ENCODE measurements at regions not wholly inside any gene's neighbourhood (a gene's known extent, or its start where the extent isn't known, plus 50 kb on each side); places are given as distances from the start of the nearest gene placed in this dataset.

DNA sequence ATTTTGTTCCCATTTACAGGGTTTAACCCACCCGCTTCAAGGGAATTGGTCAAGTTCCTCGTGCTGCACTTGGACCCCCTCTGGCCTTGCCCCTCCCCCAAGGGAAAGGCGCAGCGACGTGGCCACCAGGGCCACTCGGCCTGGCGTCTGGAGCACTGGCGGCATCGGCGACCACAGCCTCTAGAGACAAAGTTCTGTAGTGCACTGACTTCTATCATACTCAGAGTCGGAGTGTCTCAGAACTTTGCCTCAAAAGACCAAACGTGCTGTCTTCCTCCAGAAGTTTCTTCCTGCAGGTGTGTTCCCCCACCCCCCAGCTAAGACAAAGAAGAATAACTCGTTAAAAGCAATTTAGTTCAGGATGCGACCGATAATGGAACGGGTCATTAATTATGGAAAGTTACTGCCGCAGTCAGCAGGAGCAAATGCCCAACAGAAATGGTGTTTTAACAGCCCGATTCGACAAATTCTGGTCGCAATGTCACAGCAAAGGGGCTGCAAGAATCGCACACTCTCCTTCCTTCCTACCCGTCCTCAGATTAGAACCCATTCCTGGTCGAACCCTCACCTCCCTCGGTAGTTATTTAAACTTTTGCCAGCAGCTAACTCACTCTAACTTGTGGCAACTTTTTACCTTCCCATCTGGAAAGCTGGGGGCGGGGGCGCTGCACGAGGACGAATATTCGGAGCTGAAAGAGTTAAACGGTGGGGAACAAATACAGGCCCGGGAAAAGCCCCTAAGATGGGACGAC, 202.1 kb upstream of the NFE2L3 start:
- peak; percentile 17 for DNase-seq (ENCODE audit: low spot score)

DNA sequence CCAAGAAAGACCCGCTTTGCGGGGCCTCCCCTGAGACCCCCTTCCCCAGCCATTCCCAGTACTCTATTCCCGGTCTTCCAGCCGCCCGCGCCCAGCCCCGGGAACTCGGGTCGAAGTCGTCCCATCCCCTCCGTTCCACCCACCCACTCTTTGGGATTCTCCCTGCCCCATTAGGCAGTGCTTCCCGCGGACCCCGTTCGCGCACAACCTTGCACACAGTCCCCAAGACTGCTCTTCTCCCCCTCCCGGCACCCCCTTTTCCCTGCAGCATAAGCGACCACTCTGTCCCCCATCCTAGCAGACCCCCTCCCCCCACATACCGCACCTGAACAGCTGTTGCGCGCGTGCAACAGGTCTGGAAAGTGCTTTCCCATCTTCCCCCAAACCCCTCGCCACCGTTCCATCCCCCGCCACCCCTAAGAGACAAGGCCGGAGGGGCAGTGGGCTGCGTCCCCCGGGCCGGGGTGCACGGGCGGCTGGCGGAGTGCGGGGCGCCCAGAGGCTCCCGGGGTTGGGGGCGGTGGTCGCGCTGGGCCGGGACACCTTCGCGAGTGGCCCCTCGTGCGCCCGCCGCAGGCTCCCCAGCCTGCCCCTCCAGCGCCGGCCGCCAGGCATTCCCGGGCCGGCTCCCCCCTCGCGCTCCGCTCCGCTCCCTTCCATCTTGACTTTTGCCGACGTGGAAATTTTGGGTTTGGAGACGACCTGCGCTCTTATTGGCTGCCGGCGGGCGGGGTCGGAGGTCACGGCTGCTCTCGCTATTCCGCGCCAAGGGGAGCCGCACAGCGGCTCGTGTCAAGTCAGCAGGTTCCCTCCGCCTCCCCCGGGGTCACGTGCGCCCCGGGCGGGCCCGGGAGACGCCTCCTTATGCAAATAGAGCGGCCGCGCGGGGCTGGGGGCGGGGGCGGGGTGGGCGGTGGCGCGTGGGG, 201.2 kb upstream of the NFE2L3 start:
- peak; percentile 93 for DNase-seq (ENCODE audit: low spot score)

DNA sequence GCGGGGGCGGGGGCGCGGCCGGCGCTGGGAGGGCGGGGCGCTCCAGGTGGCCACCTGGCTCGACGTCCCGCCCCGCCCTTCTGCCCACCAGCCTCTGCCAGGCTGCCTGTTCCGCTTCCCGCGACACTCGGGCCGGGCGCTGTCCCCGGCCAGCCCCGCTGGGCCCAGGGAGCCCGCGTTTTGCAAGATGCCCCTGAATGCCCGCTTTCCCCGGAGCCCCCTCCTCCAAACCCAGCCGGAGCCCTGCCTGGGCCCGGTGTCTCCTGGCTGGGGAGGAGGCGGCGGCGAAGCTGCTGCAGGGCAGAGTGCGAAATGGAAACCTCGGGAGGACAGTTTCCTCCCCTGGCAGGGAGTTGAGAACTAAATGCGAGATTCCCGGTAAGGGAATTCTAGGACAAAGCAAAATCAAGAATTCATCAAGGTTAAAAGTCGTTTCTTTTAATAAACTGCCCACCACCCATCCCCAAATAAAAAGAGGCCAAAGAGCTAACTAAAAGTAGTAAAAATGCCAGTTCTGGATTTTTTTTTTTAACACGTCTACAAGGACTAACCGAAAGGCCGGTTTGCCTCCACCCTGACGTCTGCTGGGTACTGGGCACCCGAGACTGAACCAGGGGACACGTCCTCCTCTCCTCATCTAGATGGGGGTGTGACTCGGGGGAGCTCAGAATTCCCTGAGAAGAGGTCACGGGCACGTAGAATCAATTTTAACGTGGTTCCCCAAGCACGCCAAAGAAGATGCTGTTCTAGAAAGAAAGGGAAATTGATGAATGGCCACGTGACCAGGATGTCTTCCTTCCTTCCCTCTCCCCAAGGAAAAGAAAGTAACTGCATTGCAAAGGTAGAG, 200.4 kb upstream of the NFE2L3 start:
- peak; percentile 26 for DNase-seq (ENCODE audit: low spot score)

DNA sequence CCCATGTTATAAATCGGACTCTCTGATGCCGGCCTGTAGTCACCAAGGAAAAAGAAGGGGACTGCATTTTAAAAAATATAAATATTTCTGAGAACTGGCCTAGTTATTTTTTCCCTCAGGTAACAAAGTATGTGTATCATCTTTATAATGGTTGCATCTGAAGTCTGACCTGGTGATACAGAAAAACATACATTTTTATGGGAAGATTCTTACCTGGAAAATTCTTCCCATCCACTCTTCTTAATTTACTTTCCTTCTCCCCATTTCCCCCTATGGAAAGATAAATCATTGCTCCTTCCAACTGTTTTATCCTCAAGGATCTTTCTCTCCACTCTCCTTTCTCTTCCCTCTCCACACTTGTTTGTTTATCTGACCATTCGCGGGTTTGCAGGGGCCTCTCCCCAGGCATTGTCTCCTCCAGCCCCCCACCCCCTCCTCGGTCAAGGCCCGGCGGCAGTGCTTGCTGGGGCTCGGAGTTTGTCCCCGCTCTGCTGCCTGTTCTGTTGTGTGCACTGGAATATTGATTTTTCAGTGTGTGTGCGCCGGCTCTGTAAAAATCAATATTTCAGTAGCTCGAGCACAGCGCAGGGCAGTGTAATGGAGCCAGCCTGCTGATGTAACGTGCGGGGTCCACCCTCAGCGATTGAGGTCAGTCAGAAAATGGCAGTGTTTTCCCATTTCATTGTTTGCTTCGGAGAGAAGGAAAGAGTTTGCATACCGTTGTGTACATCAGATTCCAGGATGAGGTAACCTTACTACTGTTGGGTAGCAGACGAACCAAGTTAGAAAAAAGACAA, 199.5 kb upstream of the NFE2L3 start:
- no peak for DNase-seq (ENCODE audit: low spot score)

DNA sequence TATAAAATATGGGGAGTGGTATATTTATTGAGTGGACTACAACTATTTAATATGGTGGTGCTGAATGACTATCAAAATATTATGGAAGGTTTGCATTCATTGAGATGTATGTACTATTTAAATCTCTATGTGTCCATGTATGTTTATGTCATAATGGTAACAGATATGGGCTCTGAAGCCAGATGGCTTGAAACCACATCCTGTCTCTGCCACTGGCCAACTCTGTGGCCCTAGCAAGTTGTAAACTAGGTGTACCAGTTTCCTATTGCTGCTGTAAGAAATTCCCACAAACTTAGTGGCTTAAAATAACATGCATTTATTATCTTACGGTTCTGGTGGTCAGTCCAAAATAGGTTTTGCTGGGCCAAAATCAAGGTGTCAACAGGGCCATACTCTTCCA, 198.1 kb upstream of the NFE2L3 start:
- DNase-seq (ENCODE audit: low spot score) = no peak

DNA sequence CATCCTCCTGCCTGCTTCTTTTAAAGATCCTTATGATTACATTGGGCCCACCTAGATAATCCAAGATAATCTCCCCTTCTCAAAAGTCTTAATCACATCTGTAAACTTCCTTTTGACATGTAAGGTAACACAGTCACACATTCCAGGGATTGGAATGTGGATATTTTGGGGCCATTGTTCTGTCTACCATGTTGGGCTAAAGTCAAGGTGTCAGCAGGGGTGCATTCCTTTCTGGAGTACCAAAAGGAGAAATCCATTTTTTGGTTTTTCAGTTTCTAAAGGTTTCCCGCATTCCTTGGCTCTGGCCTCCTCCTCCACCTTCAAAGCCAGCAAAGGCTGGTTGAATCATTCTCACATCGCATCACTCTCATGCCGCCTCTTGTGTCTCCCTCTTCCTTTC, 197.6 kb upstream of the NFE2L3 start:
- no peak for DNase-seq (ENCODE audit: low spot score)

DNA sequence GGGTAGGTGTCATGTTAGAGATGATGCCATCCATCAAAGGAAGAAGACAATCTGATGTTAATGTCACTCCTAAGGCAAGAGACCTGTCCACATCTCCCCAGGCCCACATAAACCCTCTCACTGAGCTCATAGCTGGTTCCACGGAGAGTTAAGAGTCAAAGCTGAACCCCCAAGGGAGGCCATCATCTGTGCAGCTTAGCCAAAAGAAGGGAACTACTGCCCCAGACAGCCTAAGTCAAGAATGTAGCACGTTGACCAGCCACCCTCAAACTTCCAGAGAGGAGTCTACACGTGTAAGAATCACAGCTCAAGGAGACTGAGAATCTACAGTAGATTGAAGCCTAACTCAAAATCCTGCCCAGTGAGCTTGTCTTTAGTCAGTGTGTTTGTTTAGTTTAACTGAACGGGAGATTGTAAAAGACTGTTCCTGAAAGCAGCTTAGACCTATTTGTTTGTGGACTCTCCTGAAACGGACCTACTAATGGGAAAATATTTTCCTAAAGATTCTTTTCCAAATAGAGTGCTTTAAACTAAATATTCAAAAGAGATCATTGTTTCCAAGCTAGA, 192.7 kb upstream of the NFE2L3 start:
- no peak for DNase-seq (ENCODE audit: low spot score)

DNA sequence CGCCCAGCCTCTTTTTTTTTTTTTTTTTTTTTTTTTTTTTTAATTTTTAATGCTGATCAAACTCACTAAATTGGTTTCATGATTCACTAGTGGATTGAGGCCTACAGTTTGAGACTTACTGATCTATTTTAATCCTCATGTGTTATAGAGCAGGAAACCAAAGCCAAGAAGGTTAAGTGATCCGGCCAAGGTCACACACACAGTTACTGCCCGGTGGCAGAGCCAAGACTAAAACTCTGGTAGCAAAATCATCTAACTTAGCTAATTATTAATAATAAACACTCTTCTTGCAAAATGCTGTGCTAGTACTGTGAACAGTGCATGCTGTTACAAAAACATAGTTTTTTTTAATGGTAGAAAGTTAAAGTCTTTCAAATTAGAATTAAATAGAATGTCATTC, 188.3 kb upstream of the NFE2L3 start:
- no peak for DNase-seq (ENCODE audit: low spot score)

DNA sequence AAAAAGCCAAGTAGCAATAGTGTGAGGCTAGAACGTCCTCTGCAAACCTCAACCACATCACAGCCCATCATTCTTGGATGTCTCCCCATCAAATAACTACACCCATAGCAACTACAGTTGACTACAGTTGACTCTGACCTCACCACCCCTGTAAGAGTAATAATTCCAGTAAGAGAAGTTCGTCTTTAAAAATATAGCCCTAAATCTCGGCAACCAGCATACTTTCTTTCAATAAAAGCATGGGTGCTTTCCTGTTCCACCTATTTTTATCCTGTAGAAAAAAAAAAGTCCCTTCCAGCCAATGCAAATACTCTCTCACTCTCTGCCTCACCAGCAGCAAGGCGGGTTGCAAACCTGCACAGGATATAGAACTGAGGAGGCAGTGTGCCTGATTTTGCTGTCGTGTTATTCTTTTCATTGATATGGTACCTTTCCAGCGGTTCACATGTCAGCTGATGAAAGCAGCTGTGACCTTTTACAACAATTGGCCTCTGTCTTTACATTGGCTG, 187.5 kb upstream of the NFE2L3 start:
- no peak for DNase-seq (ENCODE audit: low spot score)

DNA sequence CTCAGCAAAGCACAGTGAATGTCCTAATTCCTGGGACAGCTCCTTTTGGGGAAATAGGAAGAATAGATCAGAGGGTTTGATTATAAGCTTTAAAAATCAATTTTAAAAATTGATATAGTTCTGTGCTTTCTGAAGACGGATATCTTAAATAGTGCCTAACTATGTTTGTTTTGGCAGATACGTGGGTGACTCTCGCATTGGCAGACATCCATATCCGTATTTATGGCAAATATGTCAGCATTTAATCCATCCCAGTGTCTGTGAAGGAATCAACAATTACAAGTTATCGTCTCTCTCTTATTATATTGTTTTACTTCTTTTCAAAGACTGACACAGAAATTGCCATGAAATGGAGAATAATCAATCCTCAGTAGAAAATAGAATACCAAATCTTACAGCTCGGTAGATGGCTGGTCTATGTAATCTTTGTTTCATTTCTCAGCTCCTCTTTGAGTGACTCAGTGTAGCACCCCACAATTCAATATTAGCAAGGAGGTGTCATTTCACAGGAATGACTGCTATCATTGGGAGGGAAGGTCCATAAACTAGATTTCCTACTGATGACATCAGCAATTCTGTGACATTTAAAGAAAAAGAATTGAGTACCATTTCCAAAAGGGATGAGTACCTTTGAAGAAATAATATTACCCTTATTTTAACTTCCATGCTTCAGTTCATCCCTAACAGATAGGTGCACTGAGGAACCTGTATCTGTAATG, 186.4 kb upstream of the NFE2L3 start:
- DNase-seq (ENCODE audit: low spot score) = no peak

DNA sequence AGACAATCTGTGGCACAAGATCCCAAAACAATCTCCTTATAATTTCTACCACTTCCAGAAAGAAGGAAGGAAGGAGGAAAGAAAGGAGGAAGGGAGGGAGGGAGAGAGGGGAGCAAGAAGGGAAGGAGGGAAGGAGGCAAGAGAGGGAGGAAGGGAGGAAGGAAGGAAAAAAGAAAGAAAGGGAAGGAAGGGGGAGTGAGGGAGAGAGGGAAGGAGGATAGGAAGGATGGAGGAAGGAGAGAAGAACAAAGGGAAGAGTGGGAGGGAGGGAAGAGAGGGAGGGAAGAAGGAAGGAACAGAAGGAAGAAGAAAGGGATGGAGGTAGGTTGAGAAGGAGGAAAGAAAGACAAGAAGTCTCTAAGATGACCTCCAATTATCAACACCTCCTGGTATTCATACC, 185.5 kb upstream of the NFE2L3 start:
- no peak for DNase-seq (ENCODE audit: low spot score)

DNA sequence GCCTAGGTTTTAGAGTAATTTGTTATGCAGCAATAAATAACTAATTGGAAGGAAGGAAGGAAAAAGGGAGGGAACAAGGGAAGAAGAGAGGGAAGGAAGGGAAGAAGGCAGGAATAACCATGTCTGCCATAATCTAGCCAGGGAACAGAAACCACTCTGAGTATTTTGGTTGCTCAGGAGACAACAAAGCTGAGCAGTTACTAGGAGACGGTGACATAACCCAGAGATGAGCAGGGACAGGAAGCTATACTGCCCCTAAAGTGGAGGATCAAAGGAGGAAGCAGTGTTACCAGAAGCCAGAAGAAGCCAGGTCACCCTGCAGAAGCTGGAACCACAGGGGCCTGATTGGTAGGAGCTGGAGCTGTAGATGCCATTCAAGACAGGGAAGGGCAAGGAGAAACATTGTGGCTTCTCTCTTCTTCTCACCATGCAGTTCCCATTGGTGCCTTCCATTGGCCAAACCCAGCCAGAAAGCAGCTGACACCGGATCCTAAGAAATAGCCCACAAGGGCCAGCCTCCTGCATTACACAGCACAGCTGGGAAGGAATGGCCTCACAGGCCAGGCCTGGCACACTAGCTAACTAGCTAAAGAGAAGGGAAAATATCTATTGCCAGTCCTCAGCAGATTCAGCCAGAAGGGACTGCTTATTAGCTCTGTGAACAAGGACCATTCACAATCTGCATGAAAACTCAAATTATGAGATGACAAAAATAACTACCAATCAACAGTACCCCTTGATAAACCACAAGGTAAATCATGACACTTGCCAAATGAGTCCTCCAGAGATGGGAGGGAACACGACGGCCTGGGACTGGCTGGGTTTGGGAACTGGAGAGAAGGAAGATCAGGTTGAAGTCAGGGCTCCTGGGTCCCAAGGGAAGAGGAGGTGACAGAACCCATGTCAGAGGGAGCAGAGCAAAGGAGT, 184.5 kb upstream of the NFE2L3 start:
- DNase-seq (ENCODE audit: low spot score) = no peak

DNA sequence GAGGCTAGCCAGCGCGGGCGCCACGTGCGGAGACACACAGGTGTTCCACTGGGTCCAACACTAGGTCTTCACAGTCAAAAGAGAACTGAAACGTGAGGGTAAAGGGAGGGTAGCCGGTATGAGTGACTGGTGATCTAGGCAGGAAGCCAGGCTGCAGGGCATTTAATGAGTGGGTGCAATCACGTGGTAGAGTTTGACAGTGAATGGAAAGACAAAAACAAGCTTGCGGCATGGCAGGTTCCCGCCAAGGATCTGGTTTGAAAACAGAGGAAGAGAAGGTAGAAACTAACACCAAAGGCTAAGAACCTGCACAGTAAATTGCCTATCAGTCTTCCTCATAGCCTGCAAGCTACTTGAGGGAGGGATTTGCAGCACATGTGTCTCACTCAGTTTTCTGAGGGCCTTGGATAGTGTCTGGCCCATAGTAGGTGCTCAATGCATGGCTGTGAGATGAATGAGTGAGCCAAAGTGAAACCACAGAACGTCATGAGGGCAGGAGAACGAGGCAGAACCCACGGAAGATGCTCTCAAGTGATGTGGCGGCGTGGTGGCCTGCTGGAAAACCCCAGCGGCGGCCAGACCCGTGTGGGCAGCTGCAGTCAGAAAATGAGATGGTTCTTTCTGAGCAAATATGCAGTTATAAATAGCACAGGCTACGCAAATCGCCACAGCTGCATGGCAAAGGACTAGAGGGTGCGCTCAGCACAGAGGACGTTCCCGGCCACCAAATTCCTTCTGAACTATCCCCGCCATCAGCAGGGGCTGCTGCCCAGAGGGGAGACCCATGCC, 183.6 kb upstream of the NFE2L3 start:
- DNase-seq (ENCODE audit: low spot score) = no peak

DNA sequence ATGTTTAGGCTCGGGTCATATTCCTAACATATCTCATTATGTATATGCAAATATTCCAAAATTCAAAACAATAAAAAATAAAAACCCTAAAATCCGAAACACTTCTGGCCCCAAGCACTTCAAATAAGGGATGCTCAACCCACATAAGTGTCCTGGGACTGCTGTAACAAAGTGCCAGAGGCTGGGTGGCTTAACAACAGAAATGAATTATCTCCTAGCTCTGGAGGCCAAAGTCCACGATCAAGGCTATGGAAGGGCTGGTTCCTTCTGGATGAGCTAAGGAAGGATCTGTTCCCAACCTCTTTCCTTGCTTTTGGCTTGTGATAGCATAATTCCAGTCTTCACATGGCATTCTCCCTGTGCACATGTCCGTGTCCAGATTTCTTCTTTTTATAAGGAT, 181.6 kb upstream of the NFE2L3 start:
- DNase-seq (ENCODE audit: low spot score) = no peak

DNA sequence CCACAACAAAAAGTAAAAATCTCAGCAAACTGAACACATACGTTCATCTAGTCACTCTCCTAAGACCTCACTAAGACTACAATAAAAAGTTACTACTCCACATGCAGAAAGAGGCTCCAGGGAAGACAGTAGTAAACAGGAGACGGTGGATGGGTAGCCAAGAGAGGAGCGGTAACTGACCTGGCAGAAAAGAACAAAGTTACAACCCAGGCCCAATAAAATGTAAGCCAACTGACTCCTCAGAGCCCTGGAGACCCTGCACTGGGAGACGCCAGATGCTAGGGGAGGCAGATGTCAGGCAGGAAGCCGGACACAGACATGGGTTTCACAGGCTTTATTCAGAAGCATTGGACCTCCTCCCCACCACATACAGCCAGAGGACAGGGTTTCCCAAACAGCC, 181.1 kb upstream of the NFE2L3 start:
- DNase-seq (ENCODE audit: low spot score) = no peak

DNA sequence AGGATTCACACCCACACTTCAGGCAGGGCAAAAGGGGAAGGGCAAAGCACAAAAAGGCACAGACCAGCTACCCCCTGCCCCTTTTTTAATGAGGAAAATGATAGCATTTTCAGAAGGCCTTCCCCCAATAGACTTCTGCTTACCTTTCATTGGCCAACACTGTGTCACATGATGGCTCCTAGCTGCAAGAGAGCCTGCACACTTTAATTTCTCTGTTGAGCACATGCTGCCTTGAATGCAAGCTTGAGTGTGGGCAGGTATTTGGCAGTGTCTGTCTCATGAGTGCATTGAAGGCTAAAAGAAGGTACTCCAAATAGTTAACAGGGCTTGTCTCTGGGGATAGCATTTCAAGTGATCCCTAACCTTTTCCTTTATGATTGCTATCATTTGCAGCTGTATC, 175.4 kb upstream of the NFE2L3 start:
- no peak for DNase-seq (ENCODE audit: low spot score)

DNA sequence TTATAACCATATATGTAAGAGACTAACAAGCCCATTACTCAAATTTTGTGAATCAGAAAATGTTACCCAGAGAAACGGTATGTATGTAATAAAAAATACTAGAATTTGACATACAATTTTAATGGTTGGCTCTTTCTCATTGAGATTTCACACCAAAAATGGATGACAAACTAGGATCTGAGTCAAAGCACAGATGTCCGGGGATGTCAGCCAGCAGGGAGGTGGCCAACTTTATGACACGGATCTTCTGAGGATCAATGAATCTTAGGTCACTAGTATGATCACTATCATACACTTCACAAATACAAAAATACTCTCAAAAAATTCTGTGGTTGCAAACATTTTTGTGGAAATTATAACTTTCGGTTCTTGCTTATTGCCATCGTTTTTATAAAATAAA, 173.5 kb upstream of the NFE2L3 start:
- DNase-seq (ENCODE audit: low spot score) = no peak

DNA sequence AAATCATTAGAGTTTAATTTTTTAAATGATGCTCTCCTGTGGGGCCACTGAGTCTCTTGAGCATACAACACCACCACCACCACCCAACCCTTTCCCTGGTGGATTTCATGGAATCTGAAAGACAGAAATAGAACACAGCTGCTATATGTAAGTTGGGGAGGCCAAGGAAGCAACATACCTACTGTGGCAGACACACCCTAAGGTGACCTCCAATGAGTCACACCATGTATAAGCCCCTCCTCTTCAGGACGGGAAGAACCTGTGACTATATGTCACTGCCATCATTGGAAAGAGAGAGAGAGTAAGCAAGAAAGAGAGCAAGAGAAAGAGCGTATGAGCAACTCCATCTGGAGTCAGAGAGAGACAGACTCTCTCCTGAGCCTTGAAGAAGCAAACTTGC, 172.4 kb upstream of the NFE2L3 start:
- no peak for DNase-seq (ENCODE audit: low spot score)

DNA sequence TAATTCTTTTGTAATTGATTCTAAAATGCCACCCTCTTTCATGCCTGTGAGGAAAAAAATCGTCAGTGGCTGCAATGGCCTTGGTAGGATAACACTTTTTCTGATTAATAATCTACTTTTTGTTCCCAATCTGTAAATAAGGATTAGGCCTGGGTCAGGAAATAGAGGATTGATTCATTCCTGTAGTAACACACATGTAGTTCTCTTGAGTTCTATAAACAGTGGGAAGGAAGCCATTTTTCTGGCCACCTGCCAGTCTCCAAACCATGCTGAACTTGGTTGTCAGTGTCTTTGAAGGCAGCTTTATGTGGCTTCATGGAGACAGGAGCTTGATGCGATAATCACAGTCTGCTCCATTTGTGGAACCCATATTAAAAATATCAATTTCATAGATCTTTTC, 169.3 kb upstream of the NFE2L3 start:
- DNase-seq (ENCODE audit: low spot score) = no peak
